Stimulated activated CD4-positive, alpha-beta T cell treated with anti-CD3 and anti-CD28 coated beads, Interleukin-15, amount 100 ng/mL, for 1 hour (primary cell): ENCODE measurements at regions not wholly inside any gene's neighbourhood (a gene's known extent, or its start where the extent isn't known, plus 50 kb on each side); places are given as distances from the start of the nearest gene placed in this dataset.
"Not testable (repeated sequence)": the region's sequence is repeated elsewhere in the genome, so short reads cannot be mapped to it uniquely, and the experiment has no call there.

Experiments
- DNase-seq, 2 donors: peaks; one replicate each; pipeline ENCODE4 v3.0.0-alpha.2; 2020; ENCODE audit warnings: low read depth in 1 of 2, low spot score in 1 of 2

GRCh38 chr10:28733245-28733644, 55.9 kb downstream of the BAMBI start:
- no peak for DNase-seq

GRCh38 chr10:28733647-28734046, 56.3 kb downstream of the BAMBI start:
- no peak for DNase-seq

GRCh38 chr10:28734938-28735759, 57.8 kb downstream of the BAMBI start:
- no peak for DNase-seq

DNA sequence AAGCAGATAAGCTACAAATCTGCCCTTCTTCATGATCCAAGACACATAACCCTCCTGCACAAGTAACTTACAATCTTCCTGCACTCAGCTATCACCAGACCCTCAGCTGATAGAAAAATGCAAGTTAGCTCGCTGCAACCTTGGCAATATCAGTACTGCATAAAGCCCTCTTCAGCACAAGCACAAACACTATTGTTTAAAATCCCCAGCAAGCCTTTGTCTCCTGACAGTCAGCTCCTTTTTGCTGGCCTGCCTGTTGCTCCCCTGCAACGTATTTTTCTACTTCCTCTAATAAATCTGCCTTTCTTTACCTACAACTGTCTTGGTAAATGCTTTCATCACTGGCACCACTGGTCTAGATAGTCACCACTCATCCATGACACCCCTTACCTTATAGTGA, 59.8 kb downstream of the BAMBI start:
- no peak for DNase-seq

DNA sequence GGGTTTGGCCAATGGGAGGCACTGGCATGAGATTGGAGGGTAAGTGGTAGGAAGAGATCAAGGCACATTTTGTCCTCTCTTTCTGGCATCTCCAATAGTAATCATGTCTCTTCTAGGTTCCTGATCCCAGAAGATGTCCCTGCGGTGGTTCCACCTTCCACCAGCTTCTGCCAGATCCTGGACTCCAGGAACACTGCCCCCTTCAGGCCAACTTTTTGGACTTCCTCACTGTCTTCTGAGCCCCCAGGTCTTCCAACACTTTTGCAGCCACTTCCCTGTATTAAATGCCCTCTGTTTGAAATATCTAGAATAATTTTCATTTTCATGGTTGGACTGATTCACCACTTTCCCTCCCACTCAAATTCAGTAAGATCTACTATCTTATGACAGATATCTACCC, 60.9 kb downstream of the BAMBI start:
- no peak for DNase-seq

DNA sequence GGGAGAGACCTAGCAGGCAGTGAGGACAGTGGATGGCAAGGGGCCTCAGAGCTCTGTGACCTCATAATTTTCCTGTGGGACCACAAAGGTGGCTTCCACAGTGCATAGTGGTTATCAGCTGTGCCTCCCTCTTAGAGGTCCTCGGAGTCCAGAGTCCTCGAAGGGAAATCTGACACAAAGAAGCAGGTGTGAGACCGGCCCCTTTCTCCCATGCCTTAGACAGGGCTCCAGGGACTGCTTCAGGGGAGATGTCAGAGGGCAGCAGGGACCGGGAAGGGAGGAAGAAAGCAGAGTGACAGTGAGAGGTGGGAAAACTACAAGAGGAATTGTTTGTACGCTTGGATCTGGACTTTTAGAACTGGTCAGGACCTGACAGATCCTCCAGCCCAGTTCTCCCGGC, 66.3 kb downstream of the BAMBI start:
- no peak for DNase-seq

- DNase-seq, result no peak
Measured at GRCh38 chr10:28744069-28744768, 66.9 kb downstream of the BAMBI start.

DNA sequence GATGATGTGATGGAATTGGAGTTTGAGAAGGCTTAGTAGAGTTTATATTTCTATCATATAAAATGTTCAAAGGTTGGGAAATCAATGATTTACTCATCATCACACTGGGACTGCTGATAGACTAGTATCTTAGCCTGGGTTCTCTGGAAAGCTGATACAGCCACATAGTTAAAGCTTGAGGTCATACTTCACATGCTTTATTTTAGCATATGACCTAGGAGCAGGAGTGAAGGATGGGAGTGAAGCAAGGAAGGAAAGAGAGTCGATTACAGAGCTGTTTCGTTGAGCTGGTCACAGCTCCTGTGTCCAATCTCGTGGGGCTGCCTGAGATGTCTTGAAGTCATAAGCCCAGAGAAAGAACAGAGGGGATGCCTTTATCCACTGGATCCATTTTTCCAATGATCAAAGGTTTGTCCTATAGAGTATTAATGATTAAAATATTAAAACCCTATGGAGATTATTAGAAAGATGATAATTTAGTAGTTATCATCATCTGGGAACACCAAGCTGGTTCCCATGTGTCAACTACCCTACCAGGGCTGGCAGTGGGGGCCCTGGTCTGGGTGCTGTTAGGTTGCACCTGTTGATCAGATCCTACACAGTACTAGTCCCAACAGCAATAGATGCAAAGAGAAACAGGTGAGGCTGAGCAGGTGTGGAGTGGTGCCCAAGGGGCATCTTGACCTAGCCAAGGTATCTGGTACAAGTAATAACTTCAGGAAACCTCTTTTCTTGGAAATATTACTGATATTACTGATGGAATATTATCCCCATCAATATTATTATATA, 77.8 kb downstream of the BAMBI start:
- DNase-seq, result no peak

GRCh38 chr10:28761084-28761846, 83.9 kb downstream of the BAMBI start:
- no peak for DNase-seq

DNA sequence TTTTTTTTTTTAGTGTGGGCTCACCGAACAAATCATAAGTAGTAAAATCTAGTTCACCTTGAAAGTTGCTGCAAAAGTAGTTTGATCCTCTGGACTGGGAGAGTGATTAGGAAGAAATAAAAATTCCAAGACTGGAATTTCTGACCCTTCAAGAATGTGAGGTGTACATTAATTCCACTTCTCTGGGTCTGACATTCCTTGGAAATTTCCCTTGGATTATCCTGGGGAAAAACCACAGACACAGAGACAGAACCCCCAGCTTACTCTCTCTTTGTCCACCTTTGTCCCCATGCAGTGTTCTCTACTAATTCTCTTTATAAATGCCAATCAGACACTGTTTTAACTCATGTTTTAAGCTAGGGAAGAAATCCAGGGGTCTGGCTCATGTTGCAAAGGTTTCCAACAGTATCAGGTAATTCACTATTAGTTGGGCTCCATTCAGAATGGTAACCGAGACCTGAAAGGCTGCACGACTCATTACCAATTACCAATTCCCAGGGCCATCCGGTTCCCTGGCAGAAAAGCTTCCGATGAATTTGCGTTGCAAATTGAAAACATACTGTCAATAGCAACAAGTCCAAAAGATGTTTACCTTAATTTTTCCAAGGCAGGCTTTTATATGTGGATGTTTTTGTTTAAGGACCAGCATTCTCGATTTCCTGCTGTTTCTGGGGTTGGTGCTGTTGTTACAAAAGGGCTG, 86.3 kb downstream of the BAMBI start:
- DNase-seq, result no peak

DNA sequence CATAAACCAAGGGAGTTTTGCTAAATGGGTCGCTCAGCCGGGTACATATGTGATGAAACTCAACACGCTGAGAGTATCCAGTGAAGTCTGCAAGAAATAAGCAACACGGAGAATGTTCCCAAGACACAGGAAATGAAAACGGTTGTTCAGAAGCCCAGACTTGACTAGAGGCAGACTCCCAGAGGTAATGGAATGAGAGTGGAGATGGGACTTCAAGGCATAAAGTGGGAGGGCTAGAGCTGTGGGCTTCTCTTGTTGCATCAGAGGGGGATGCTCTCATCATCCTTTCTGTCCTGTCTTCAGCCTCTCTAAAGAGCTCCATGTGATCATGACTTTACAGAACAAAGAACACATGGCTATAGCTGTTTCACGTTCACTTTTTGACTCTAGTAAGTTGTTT, 88.3 kb downstream of the BAMBI start:
- DNase-seq, result no peak

DNA sequence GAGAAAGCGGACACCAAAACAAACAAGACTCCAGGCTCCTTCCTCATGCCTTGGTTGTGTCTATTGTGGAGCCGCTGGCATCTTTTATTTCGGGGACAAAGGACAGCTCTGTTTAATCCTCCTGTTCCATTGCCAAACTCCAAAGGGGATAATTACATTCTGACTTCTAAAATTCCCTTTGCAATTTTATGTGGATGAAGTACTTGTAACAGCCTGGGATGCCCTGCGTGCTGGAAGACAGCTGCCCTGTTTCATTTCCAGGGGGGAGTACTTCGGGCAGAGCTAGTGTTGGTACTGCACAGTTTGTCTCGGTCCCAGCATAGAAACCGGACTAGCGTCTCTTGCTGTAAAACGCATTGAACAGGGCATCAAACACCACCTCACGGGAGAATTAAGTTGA, 90.9 kb downstream of the BAMBI start:
- DNase-seq, result no peak

GRCh38 chr10:28769091-28769604, 91.8 kb downstream of the BAMBI start:
- DNase-seq, result no peak

DNA sequence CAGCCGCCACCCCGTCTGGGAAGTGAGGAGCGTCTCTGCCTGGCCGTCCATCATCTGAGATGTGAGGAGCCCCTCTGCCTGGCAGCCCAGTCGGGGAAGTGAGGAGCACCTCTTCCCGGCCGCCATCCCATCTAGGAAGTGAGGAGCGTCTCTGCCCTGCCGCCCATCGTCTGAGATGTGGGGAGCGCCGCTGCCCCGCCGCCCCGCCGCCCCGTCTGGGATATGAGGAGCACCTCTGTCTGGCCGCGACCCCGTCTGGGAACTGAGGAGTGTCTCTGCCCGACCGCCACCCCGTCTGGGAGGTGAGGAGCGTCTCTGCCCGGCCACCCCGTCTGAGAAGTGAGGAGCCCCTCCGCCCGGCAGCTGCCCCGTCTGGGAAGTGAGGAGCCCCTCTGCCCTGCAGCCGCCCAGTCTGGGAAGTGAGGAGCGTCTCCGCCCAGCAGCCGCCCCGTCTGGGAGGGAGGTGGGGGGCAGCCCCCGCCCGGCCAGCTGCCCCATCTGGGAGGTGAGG, 94.3 kb downstream of the BAMBI start:
- DNase-seq, result not testable (repeated sequence)

GRCh38 chr10:28774051-28774995, 97.0 kb downstream of the BAMBI start:
- no peak for DNase-seq

- no peak for DNase-seq
Measured at GRCh38 chr10:28775773-28776172, 98.5 kb downstream of the BAMBI start.

DNA sequence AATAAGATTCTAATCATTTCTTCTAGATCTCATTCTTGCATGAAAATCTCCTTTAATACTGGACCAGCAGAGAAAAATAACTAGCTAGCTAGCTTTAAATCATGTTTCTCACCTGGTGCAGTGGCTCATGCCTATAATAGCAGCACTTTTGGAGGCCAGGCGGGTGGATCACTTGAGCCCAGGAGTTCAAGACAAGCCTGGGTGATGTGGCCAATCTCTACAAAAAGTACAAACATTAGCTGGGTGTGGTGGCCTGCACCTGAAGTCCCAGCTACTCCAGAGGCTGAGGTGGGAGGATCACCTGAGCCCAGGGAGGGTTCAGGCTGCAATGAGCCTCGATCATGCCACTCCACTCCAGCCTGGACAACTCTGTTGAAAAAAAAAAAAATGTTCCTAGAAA, 99.2 kb downstream of the BAMBI start:
- no peak for DNase-seq

GRCh38 chr10:28777911-28778310, 100.6 kb downstream of the BAMBI start:
- DNase-seq, result no peak

DNA sequence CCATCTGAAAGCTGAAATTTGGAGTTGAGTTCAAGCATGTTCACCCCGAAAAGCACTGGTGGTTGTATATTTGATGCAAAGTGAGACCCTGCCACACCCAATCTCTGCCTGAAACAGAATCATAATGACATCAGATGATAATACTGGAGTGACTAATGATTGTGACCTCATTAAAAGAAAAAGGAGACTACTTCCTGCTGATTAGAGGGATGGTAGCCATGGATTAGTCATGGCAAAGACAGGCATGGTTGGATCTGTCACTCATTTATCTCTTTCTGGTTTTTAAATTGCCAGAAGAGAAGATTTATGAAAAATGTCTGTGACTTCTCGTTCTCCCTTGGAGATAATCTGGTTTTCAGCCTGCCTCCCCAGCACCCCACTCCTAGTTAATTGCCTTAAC, 101.2 kb downstream of the BAMBI start:
- no peak for DNase-seq
